CD14-positive monocyte (primary cell): ENCODE measurements at regions not wholly inside any gene's neighbourhood (a gene's known extent, or its start where the extent isn't known, plus 50 kb on each side); places are given as distances from the start of the nearest gene placed in this dataset.

Experiments used
- DNase-seq, 3 donors: peaks; one replicate each; pipeline ENCODE4 v3.0.0-alpha.2; 2011 to 2022
- H2AFZ ChIP-seq: 2 replicates; pipeline ENCODE4 v1.6.0; 2012; ENCODE audit warnings: mild to moderate bottlenecking, low read depth, low read length, inconsistent platforms; ENCODE audit not compliant: insufficient read depth, poor library complexity, severe bottlenecking
- H3K27ac ChIP-seq, 2 donors: 1 replicate in 1 of 2; 2 replicates in 1 of 2; pipeline ENCODE4 v1.5.1; 2012 to 2013; ENCODE audit warnings: low read length in 2 of 2, control low read depth in 1 of 2, inconsistent platforms in 1 of 2, low read depth in 1 of 2, mild to moderate bottlenecking in 1 of 2
- H3K27me3 ChIP-seq, 2 donors: one replicate each; pipeline versions ENCODE4 v1.6.0 to v1.6.1; 2011 to 2013; ENCODE audit warnings: low read length in 2 of 2; ENCODE audit not compliant: control insufficient read depth in 2 of 2, insufficient read depth in 2 of 2
- H3K36me3 ChIP-seq, 2 donors: replicated peaks in 1 of 2; 1 replicate in 1 of 2; 2 replicates in 1 of 2; pipeline versions ENCODE4 v1.5.1 to v1.6.1; 2012 to 2013; ENCODE audit warnings: low read length in 2 of 2, control low read depth in 1 of 2, inconsistent platforms in 1 of 2, mild to moderate bottlenecking in 1 of 2; ENCODE audit not compliant: insufficient read depth in 2 of 2, control insufficient read depth in 1 of 2
- H3K4me1 ChIP-seq, 2 donors: 1 replicate in 1 of 2; 2 replicates in 1 of 2; pipeline versions ENCODE4 v1.5.1 to v1.6.1; 2012 to 2013; ENCODE audit warnings: low read length in 2 of 2, control low read depth in 1 of 2, inconsistent platforms in 1 of 2, mild to moderate bottlenecking in 1 of 2, moderate library complexity in 1 of 2; ENCODE audit not compliant: insufficient read depth in 2 of 2, control insufficient read depth in 1 of 2
- H3K4me2 ChIP-seq: replicated peaks from 2 replicates; pipeline ENCODE3; 2012; ENCODE audit warnings: low read length, moderate library complexity, mild to moderate bottlenecking; ENCODE audit not compliant: poor library complexity, severe bottlenecking; ENCODE audit errors: extremely low read depth
- H3K4me3 ChIP-seq, 3 experiments: fragments of 200-600 bp in 1 of 3; sonication (generic) in 1 of 3; replicated peaks in 1 of 3; 1 replicate in 2 of 3; 2 replicates in 1 of 3; pipeline ENCODE4 v1.5.1; 2011 to 2013; ENCODE audit warnings: low read length in 3 of 3, mild to moderate bottlenecking in 3 of 3, control low read depth in 2 of 3, low read depth in 2 of 3, inconsistent platforms in 1 of 3, moderate library complexity in 1 of 3
- H3K79me2 ChIP-seq: 2 replicates; pipeline ENCODE4 v1.6.0; 2012; ENCODE audit warnings: mild to moderate bottlenecking, control low read depth, inconsistent platforms, low read length, moderate library complexity; ENCODE audit not compliant: insufficient read depth
- H3K9ac ChIP-seq: 2 replicates; pipeline ENCODE4 v1.6.0; 2017; ENCODE audit warnings: low read length, mild to moderate bottlenecking; ENCODE audit not compliant: insufficient read depth, poor library complexity, severe bottlenecking
- H3K9me3 ChIP-seq, 2 donors: replicated peaks in 1 of 2; 1 replicate in 1 of 2; 2 replicates in 1 of 2; pipeline versions ENCODE4 v1.5.1 to v1.6.1; 2012 to 2013; ENCODE audit warnings: low read length in 2 of 2, control low read depth in 1 of 2; ENCODE audit not compliant: control insufficient read depth in 1 of 2, insufficient read depth in 1 of 2
- H4K20me1 ChIP-seq: 2 replicates; pipeline ENCODE4 v1.6.0; 2012; ENCODE audit warnings: mild to moderate bottlenecking, low read length, control low read depth, moderate library complexity; ENCODE audit not compliant: insufficient read depth
- H3K27ac Mint-ChIP-seq, 7 donors: one replicate each; pipeline ENCODE4 v1.8.0; 2020; ENCODE audit warnings: mild to moderate bottlenecking in 7 of 7, mixed read lengths in 7 of 7, moderate library complexity in 6 of 7, inconsistent platforms in 2 of 7
- H3K27me3 Mint-ChIP-seq, 3 donors: one replicate each; pipeline ENCODE4 v1.8.0; 2021 to 2022; ENCODE audit warnings: low read depth in 3 of 3, mild to moderate bottlenecking in 3 of 3, mixed read lengths in 3 of 3, moderate library complexity in 3 of 3, inconsistent platforms in 1 of 3
- H3K36me3 Mint-ChIP-seq, 2 donors: one replicate each; pipeline ENCODE4 v1.8.0; 2020; ENCODE audit warnings: mixed read lengths in 2 of 2, inconsistent platforms in 1 of 2, mild to moderate bottlenecking in 1 of 2
- H3K4me1 Mint-ChIP-seq: one replicate; pipeline ENCODE4 v1.8.0; 2020; ENCODE audit warnings: mild to moderate bottlenecking, mixed read lengths
- H3K4me3 Mint-ChIP-seq, 2 donors: one replicate each; pipeline ENCODE4 v1.8.0; 2020; ENCODE audit warnings: mild to moderate bottlenecking in 2 of 2, mixed read lengths in 2 of 2, moderate library complexity in 1 of 2
- H3K9me3 Mint-ChIP-seq, 7 donors: one replicate each; pipeline ENCODE4 v1.8.0; 2020 to 2022; ENCODE audit warnings: mixed read lengths in 7 of 7, mild to moderate bottlenecking in 6 of 7, moderate library complexity in 6 of 7, inconsistent platforms in 2 of 7
- CTCF ChIP-seq: fragments of 200-600 bp; IDR thresholded peaks from one replicate; pipeline ENCODE4 v1.8.0; 2022; ENCODE audit warnings: antibody characterized with exemption, mild to moderate bottlenecking
- WGBS: methylation state at CpG from one replicate; pipeline ENCODE4 v1.1.5; 2013; ENCODE audit warnings: missing lambda C conversion rate; ENCODE audit not compliant: insufficient coverage; 5-methylcytosine and 5-hydroxymethylcytosine counted together
- intact Hi-C, 2 donors: fragments of 100-400 bp; cut with micrococcal nuclease; formaldehyde crosslinking; loops; one replicate each; pipeline versions ENCODE4 v1.15.0 to v1.15.1; 2023

- H3K9me3 Mint-ChIP-seq: peaks cover 0 to 4% (median 0%) of the 10 kb centered on the region in 7 donors
- 100% methylated on average over 1 of the region's 1 CpG for WGBS
- no peak overlapping the region for H2AFZ ChIP-seq
- no peak overlapping the region for H3K4me3 Mint-ChIP-seq
- H3K36me3 Mint-ChIP-seq: no peaks in the 10 kb centered on the region
- peaks cover 0 to 8% (median 8%) of the 10 kb centered on the region in 3 donors for H3K27me3 Mint-ChIP-seq
- no peaks in the 10 kb centered on the region for H3K27me3 ChIP-seq
- no peak overlapping the region for H3K27ac ChIP-seq
- intact Hi-C loops: no loop called here
- no peaks in the 10 kb centered on the region for H4K20me1 ChIP-seq
- no peaks in the 10 kb centered on the region for H3K36me3 ChIP-seq
- peaks cover 4% of the 10 kb centered on the region for H3K4me1 Mint-ChIP-seq
- no peaks in the 10 kb centered on the region for H3K79me2 ChIP-seq
- no peak for TF ChIP-seq CTCF
- H3K4me2 ChIP-seq: no peak overlapping the region
- no peaks in the 10 kb centered on the region for H3K4me1 ChIP-seq
- H3K9me3 ChIP-seq: no peaks in the 10 kb centered on the region
- H3K9ac ChIP-seq: no peak overlapping the region
- no peak overlapping the region for H3K27ac Mint-ChIP-seq
- DNase-seq: no peak
- no peak overlapping the region for H3K4me3 ChIP-seq
Measured at GRCh38 chrX:39313146-39313545, 511.9 kb downstream of the MID1IP1 start.

GRCh38 chrX:39318506-39319343, 517.5 kb downstream of the MID1IP1 start:
- DNase-seq: no peak
- Histone ChIP-seq H3K36me3 (no peaks in the 10 kb centered on the region), H2AFZ (no peak overlapping the region), H3K27ac (no peak overlapping the region), H3K27me3 (no peaks in the 10 kb centered on the region), H3K79me2 (no peaks in the 10 kb centered on the region), H3K4me2 (no peak overlapping the region), H3K9me3 (no peaks in the 10 kb centered on the region), H4K20me1 (no peaks in the 10 kb centered on the region), H3K4me1 (no peaks in the 10 kb centered on the region), H3K4me3 (no peak overlapping the region), H3K9ac (no peak overlapping the region)
- TF ChIP-seq CTCF: no peak
- Mint-ChIP-seq H3K27me3 (peaks cover 0 to 3% (median 3%) of the 10 kb centered on the region in 3 donors), H3K4me1 (no peaks in the 10 kb centered on the region), H3K9me3 (peaks cover 0 to 4% (median 0%) of the 10 kb centered on the region in 7 donors), H3K36me3 (no peaks in the 10 kb centered on the region), H3K4me3 (no peak overlapping the region), H3K27ac (no peak overlapping the region)
- intact Hi-C loops: no loop called here
- WGBS: no CpG with 5 or more reads among the region's 6 CpGs
